GM12878 (cell line): ENCODE measurements at regions not wholly inside any gene's neighbourhood (a gene's known extent, or its start where the extent isn't known, plus 50 kb on each side); places are given as distances from the start of the nearest gene placed in this dataset.

Source experiments
- ATAC-seq: fragments of 200-7000 bp; cut with Tn5 transposase; 3 replicates; pipeline ENCODE4 v1.9.1; 2020; ENCODE audit warnings: mild to moderate bottlenecking, moderate library complexity
- BruUV-seq: library from RNA; stranded (reverse); fragments of 400-500 nt; replicated peaks from 2 replicates; lab custom pipeline; 2021; lab: Mats Ljungman, UMichigan
- CTCF ChIA-PET: fragments of 300-600 bp; sonication (Branson Sonifier 250); formaldehyde crosslinking; extraction: SDS; loops from one replicate; lab custom pipeline; 2021; ENCODE audit warnings: inconsistent platforms; lab: Yijun Ruan, JAX
- POLR2A ChIA-PET: fragments of 350-600 bp; formaldehyde crosslinking; extraction: SDS; loops from one replicate; lab custom pipeline; 2021; ENCODE audit warnings: inconsistent platforms; lab: Charles Lee
- RAD21 ChIA-PET: fragments of 300-600 bp; sonication (Branson Sonifier 250); formaldehyde crosslinking; loops from one replicate; lab custom pipeline; 2023; ENCODE audit warnings: antibody characterized with exemption; ENCODE audit not compliant: unreplicated experiment; lab: Charles Lee
- SMC1A ChIA-PET: fragments of 300-600 bp; sonication (Branson Sonifier 250); formaldehyde crosslinking; loops from one replicate; lab custom pipeline; 2023; ENCODE audit not compliant: unreplicated experiment, uncharacterized antibody; lab: Charles Lee
- DNase-seq: peaks from one replicate; pipeline ENCODE4 v3.0.0-alpha.2; 2011; ENCODE audit warnings: low read depth, low spot score
- FAIRE-seq: peaks from 3 replicates; lab custom pipeline; 2011; peaks lifted over from hg19 to GRCh38; lab: Jason Lieb, UNC
- H2AFZ ChIP-seq: 2 replicates; pipeline ENCODE4 v1.6.0; 2011; ENCODE audit warnings: low read depth, low read length, control low read depth; ENCODE audit not compliant: control insufficient read depth
- H3K27ac ChIP-seq: 2 replicates; pipeline ENCODE4 v1.5.1; 2011; ENCODE audit warnings: control low read depth; ENCODE audit not compliant: control insufficient read depth, insufficient read depth
- H3K27me3 ChIP-seq, 2 experiments: replicated peaks in 1 of 2; 2 replicates each; pipeline versions ENCODE4 v1.6.0 to v1.6.1; 2011; ENCODE audit warnings: low read length in 1 of 2; ENCODE audit not compliant: control insufficient read depth in 2 of 2, insufficient read depth in 2 of 2
- H3K36me3 ChIP-seq, 2 experiments: 2 replicates each; pipeline ENCODE4 v1.5.1; 2011; ENCODE audit warnings: low read length in 1 of 2; ENCODE audit not compliant: control insufficient read depth in 2 of 2, insufficient read depth in 2 of 2
- H3K4me1 ChIP-seq: 2 replicates; pipeline ENCODE4 v1.6.1; 2011; ENCODE audit warnings: mild to moderate bottlenecking, low read length, moderate library complexity, mixed read lengths; ENCODE audit not compliant: control insufficient read depth, insufficient read depth
- H3K4me2 ChIP-seq: 2 replicates; pipeline ENCODE4 v1.6.0; 2011; ENCODE audit warnings: control low read depth; ENCODE audit not compliant: control insufficient read depth, insufficient read depth
- H3K4me3 ChIP-seq: fragments of 200-600 bp; sonication (generic); 2 replicates; pipeline ENCODE4 v1.5.1; 2016
- H3K79me2 ChIP-seq: 2 replicates; pipeline ENCODE4 v1.6.0; 2011; ENCODE audit warnings: low read length; ENCODE audit not compliant: control insufficient read depth, insufficient read depth
- H3K9ac ChIP-seq: 2 replicates; pipeline ENCODE4 v1.8.0; 2011; ENCODE audit warnings: low read length, control low read depth, mixed read lengths; ENCODE audit not compliant: control insufficient read depth, insufficient read depth
- H3K9me3 ChIP-seq: replicated peaks from 3 replicates; pipeline ENCODE4 v1.5.1; 2011; ENCODE audit warnings: mild to moderate bottlenecking, low read length; ENCODE audit not compliant: control insufficient read depth, insufficient read depth
- H4K20me1 ChIP-seq: 2 replicates; pipeline ENCODE4 v1.6.0; 2011; ENCODE audit not compliant: control insufficient read depth, insufficient read depth
- ATF2 ChIP-seq: IDR thresholded peaks from 2 replicates; pipeline ENCODE4 v1.6.1; 2012; ENCODE audit warnings: low read length, inconsistent platforms
- CBX3 ChIP-seq: fragments of 200-600 bp; sonication (generic); IDR thresholded peaks from 2 replicates; pipeline ENCODE4 v1.6.1; 2016; ENCODE audit warnings: low read depth, borderline replicate concordance
- DPF2 ChIP-seq: fragments of 450-650 bp; IDR thresholded peaks from 2 replicates; pipeline ENCODE4 v1.6.1; 2017; ENCODE audit warnings: mild to moderate bottlenecking
- EGR1 ChIP-seq, 2 experiments: IDR thresholded peaks; 1 replicate in 1 of 2; 2 replicates in 1 of 2; pipeline ENCODE4 v1.6.1; 2011 to 2012; ENCODE audit warnings: low read depth in 2 of 2, low read length in 2 of 2, borderline replicate concordance in 1 of 2, mild to moderate bottlenecking in 1 of 2, moderate library complexity in 1 of 2
- HDAC2 ChIP-seq: fragments of 200-600 bp; sonication (generic); IDR thresholded peaks from 2 replicates; pipeline ENCODE4 v1.6.1; 2017
- IKZF1 ChIP-seq: fragments of 450-650 bp; conservative IDR thresholded peaks from 2 replicates; pipeline ENCODE4 v1.6.1; 2017; ENCODE audit warnings: antibody characterized with exemption, mild to moderate bottlenecking
- MYB ChIP-seq: fragments of 150-350 bp; IDR thresholded peaks from 2 replicates; pipeline ENCODE4 v1.6.1; 2014; ENCODE audit warnings: mild to moderate bottlenecking, low read depth, low read length, borderline replicate concordance
- NBN ChIP-seq: fragments of 450-650 bp; IDR thresholded peaks from 2 replicates; pipeline ENCODE4 v1.6.1; 2016
- PAX5 ChIP-seq: IDR thresholded peaks from 2 replicates; pipeline ENCODE4 v1.6.1; 2011; ENCODE audit warnings: low read depth, low read length, borderline replicate concordance
- PML ChIP-seq: IDR thresholded peaks from 2 replicates; pipeline ENCODE4 v1.6.1; 2012; ENCODE audit warnings: low read length, inconsistent platforms
- POLR2AphosphoS5 ChIP-seq: IDR thresholded peaks from 2 replicates; pipeline ENCODE4 v1.6.1; 2011; ENCODE audit warnings: mild to moderate bottlenecking, low read length, inconsistent platforms
- SMAD1 ChIP-seq: fragments of 450-650 bp; IDR thresholded peaks from 2 replicates; pipeline ENCODE4 v1.6.1; 2018; ENCODE audit warnings: mild to moderate bottlenecking, low read depth; ENCODE audit not compliant: partially characterized antibody
- TCF12 ChIP-seq: IDR thresholded peaks from 2 replicates; pipeline ENCODE4 v1.6.1; 2011; ENCODE audit warnings: low read depth, mild to moderate bottlenecking, low read length
- ZNF687 ChIP-seq: fragments of 450-650 bp; IDR thresholded peaks from 2 replicates; pipeline ENCODE4 v1.6.1; 2017; ENCODE audit warnings: mild to moderate bottlenecking, moderate library complexity
- WGBS: methylation state at CpG from one replicate; pipeline ENCODE4 v1.1.6; 2016; ENCODE audit warnings: low lambda C conversion rate; ENCODE audit not compliant: insufficient replicate concordance, insufficient coverage; ENCODE audit errors: missing lambda C conversion rate; 5-methylcytosine and 5-hydroxymethylcytosine counted together
- in situ Hi-C: fragments of 300-500 bp; cut with MboI; formaldehyde crosslinking; loops from 9 replicates; pipeline ENCODE4 v1.14.3; 2018; ENCODE audit warnings: mixed read lengths
- intact Hi-C: fragments of 100-400 bp; cut with micrococcal nuclease; formaldehyde crosslinking; loops from one replicate; pipeline ENCODE4 v1.14.2; 2022; ENCODE audit not compliant: unreplicated experiment
- TF ChIP-seq, protein P1 (sequence below): fragments of 450-650 bp; IDR thresholded peaks from 2 replicates; pipeline ENCODE4 v1.6.1; 2018; ENCODE audit warnings: borderline replicate concordance, mild to moderate bottlenecking; ENCODE audit not compliant: partially characterized antibody
- TF ChIP-seq, protein P2 (sequence below): IDR thresholded peaks from 2 replicates; pipeline ENCODE4 v1.6.1; 2012; ENCODE audit warnings: low read depth, low read length, improper control_type of control experiment

- POLR2A ChIA-PET: no interaction called here
- in situ Hi-C loops: no loop called here
- DNase-seq: no peak
- TF ChIP-seq ATF2: no peak
- no peak for TF ChIP-seq TCF12
- TF ChIP-seq IKZF1: no peak
- no peak for TF ChIP-seq POLR2AphosphoS5
- TF ChIP-seq HDAC2: no peak
- TF ChIP-seq PAX5: no peak
- TF ChIP-seq, protein P1, sequence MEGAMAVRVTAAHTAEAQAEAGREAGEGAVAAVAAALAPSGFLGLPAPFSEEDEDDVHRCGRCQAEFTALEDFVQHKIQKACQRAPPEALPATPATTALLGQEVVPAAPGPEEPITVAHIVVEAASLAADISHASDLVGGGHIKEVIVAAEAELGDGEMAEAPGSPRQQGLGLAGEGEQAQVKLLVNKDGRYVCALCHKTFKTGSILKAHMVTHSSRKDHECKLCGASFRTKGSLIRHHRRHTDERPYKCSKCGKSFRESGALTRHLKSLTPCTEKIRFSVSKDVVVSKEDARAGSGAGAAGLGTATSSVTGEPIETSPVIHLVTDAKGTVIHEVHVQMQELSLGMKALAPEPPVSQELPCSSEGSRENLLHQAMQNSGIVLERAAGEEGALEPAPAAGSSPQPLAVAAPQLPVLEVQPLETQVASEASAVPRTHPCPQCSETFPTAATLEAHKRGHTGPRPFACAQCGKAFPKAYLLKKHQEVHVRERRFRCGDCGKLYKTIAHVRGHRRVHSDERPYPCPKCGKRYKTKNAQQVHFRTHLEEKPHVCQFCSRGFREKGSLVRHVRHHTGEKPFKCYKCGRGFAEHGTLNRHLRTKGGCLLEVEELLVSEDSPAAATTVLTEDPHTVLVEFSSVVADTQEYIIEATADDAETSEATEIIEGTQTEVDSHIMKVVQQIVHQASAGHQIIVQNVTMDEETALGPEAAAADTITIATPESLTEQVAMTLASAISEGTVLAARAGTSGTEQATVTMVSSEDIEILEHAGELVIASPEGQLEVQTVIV: no peak
- TF ChIP-seq NBN: no peak
- no peak for TF ChIP-seq ZNF687
- TF ChIP-seq PML: no peak
- TF ChIP-seq, protein P2, sequence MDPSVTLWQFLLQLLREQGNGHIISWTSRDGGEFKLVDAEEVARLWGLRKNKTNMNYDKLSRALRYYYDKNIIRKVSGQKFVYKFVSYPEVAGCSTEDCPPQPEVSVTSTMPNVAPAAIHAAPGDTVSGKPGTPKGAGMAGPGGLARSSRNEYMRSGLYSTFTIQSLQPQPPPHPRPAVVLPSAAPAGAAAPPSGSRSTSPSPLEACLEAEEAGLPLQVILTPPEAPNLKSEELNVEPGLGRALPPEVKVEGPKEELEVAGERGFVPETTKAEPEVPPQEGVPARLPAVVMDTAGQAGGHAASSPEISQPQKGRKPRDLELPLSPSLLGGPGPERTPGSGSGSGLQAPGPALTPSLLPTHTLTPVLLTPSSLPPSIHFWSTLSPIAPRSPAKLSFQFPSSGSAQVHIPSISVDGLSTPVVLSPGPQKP: no peak
- TF ChIP-seq MYB: no peak
- no peak for TF ChIP-seq CBX3
- TF ChIP-seq SMAD1: no peak
- TF ChIP-seq EGR1 (IDR thresholded peaks at IDR 0.05; ENCODE audit: borderline replicate concordance in 1 of 2, low read depth in 2 of 2, low read length in 2 of 2): no peak
- TF ChIP-seq DPF2: no peak
Observed at GRCh38 chr13:57073983-57074382, 66.7 kb upstream of the PRR20A start.

More at GRCh38 chr13:57073983-57074382, 66.7 kb upstream of the PRR20A start:
- H3K9me3 ChIP-seq: no peaks in the 10 kb centered on the region; the same call in 2 of the 3 replicates
- ChIA-PET RAD21 (no interaction called here), CTCF (no interaction called here), SMC1A (no interaction called here)
- H3K4me2 ChIP-seq: no peak overlapping the region
- ATAC-seq (no peak), FAIRE-seq (no peak)
- no TSS peak for BruUV-seq
- no peak overlapping the region for H3K9ac ChIP-seq
- intact Hi-C loops: no loop called here
- no peaks in the 10 kb centered on the region for H4K20me1 ChIP-seq
- no peaks in the 10 kb centered on the region for H3K79me2 ChIP-seq
- no peaks in the 10 kb centered on the region for H3K27me3 ChIP-seq
- no peaks in the 10 kb centered on the region for H3K4me1 ChIP-seq
- 0% methylated on average over 2 of the region's 2 CpGs for WGBS
- no peak overlapping the region for H2AFZ ChIP-seq
- H3K36me3 ChIP-seq: no peaks in the 10 kb centered on the region
- no peak overlapping the region for H3K27ac ChIP-seq
- no peak overlapping the region for H3K4me3 ChIP-seq
